GM12865 (cell line): ENCODE measurements at regions not wholly inside any gene's neighbourhood (a gene's known extent, or its start where the extent isn't known, plus 50 kb on each side); places are given as distances from the start of the nearest gene placed in this dataset.

Experiments used
- DNase-seq: peaks from one replicate; pipeline ENCODE4 v3.0.0; 2010; ENCODE audit warnings: low read depth
- H3K4me3 ChIP-seq: 2 replicates; pipeline ENCODE4 v1.5.1; 2011; ENCODE audit warnings: mild to moderate bottlenecking, low read depth, low read length, control low read depth
- CTCF ChIP-seq: IDR thresholded peaks from 2 replicates; pipeline ENCODE4 v1.5.1; 2011; ENCODE audit warnings: low read length, control low read depth, low read depth, inconsistent platforms; ENCODE audit not compliant: insufficient read depth; ENCODE audit errors: missing control alignments

GRCh38 chr13:106336668-106337067, 198.8 kb downstream of the EFNB2 start:
- no peak for TF ChIP-seq CTCF

GRCh38 chr13:106332621-106333020, 202.8 kb downstream of the EFNB2 start:
- no peak for DNase-seq
- TF ChIP-seq CTCF, result no peak
- no peak overlapping the region for H3K4me3 ChIP-seq

More at GRCh38 chr13:106336668-106337067, 198.8 kb downstream of the EFNB2 start:
- no peak for DNase-seq
- H3K4me3 ChIP-seq, result no peak overlapping the region

- TF ChIP-seq CTCF, result no peak
- H3K4me3 ChIP-seq, result no peak overlapping the region
- no peak for DNase-seq
Observed at GRCh38 chr13:106331116-106331515, 204.3 kb downstream of the EFNB2 start.

GRCh38 chr13:106329941-106330340, 205.5 kb downstream of the EFNB2 start:
- no peak for TF ChIP-seq CTCF
- H3K4me3 ChIP-seq, result no peak overlapping the region
- no peak for DNase-seq

GRCh38 chr13:106326751-106327150, 208.7 kb downstream of the EFNB2 start:
- TF ChIP-seq CTCF, result no peak
- no peak overlapping the region for H3K4me3 ChIP-seq
- DNase-seq, result no peak

- DNase-seq, result no peak
- no peak overlapping the region for H3K4me3 ChIP-seq
- no peak for TF ChIP-seq CTCF
Observed at GRCh38 chr13:106324444-106324843, 211.0 kb downstream of the EFNB2 start.

GRCh38 chr13:106322628-106323027, 212.8 kb downstream of the EFNB2 start:
- DNase-seq, result no peak
- no peak overlapping the region for H3K4me3 ChIP-seq
- no peak for TF ChIP-seq CTCF
